ENCODE measurements at regions not wholly inside any gene's neighbourhood (a gene's known extent, or its start where the extent isn't known, plus 50 kb on each side); places are given as distances from the start of the nearest gene placed in this dataset.

GRCh38 chr7:94095316-94096009 lies 91.3 kb upstream of the BET1 start:
- CTCF ChIA-PET = interaction anchor here in 1 of 2 donors (0.6 to 0.7 kb wide), 2 partner anchors 17 to 18 kb away, joined by 3 read pairs; no protein-coding TSS in a partner anchor
- H3K27ac Mint-ChIP-seq = no peak overlapping the region
- POLR2A ChIA-PET = no interaction called here
- H3K4me3 Mint-ChIP-seq = no peak overlapping the region
- no peaks in the 10 kb centered on the region for H3K9me3 ChIP-seq
- no peaks in the 10 kb centered on the region for H3K36me3 ChIP-seq (ENCODE audit: control insufficient read depth in 2 of 2, extremely low read depth in 1 of 2, insufficient read depth in 1 of 2, low read length in 1 of 2)
- no peaks in the 10 kb centered on the region for H3K4me1 Mint-ChIP-seq
- ATAC-seq (replicated peaks in 1 of 4) (no peak), DNase-seq (no peak)
- H3K4me3 ChIP-seq (ENCODE audit: control insufficient read depth in 1 of 2, extremely low read depth in 1 of 2, low read length in 1 of 2) = no peak overlapping the region
- WGBS (ENCODE audit: insufficient coverage) = no CpG with 5 or more reads among the region's 5 CpGs
- H3K27me3 Mint-ChIP-seq = peaks cover 16 to 19% of the 10 kb centered on the region in 2 donors
- no peaks in the 10 kb centered on the region for H3K36me3 Mint-ChIP-seq
- no peaks in the 10 kb centered on the region for H3K4me1 ChIP-seq (ENCODE audit: control insufficient read depth in 1 of 2, extremely low read depth in 1 of 2, insufficient read depth in 2 of 2, low read length in 2 of 2)
- H3K27ac ChIP-seq (ENCODE audit: low read length) = no peak overlapping the region
- H3K9me3 Mint-ChIP-seq = no peaks in the 10 kb centered on the region
- H3K27me3 ChIP-seq (replicated peaks in 1 of 2; ENCODE audit: control insufficient read depth in 2 of 2, extremely low read depth in 1 of 2, insufficient read depth in 2 of 2, low read length in 1 of 2) = peaks cover 0 to 2% of the 10 kb centered on the region in 2 experiments

GRCh38 chr7:94099679-94100078 lies 95.5 kb upstream of the BET1 start:
- peaks cover 3 to 15% of the 10 kb centered on the region in 2 donors for H3K27me3 Mint-ChIP-seq
- no peak for DNase-seq
- H3K36me3 Mint-ChIP-seq = no peaks in the 10 kb centered on the region
- no peak overlapping the region for H3K27ac Mint-ChIP-seq
- H3K27me3 ChIP-seq (replicated peaks in 1 of 2; ENCODE audit: control insufficient read depth in 2 of 2, extremely low read depth in 1 of 2, insufficient read depth in 2 of 2, low read length in 1 of 2) = peaks cover 0 to 4% of the 10 kb centered on the region in 2 experiments
- ATAC-seq (replicated peaks in 1 of 4) = no peak
- no peak overlapping the region for H3K27ac ChIP-seq (ENCODE audit: low read length)
- no peak overlapping the region for H3K4me3 ChIP-seq (ENCODE audit: control insufficient read depth in 1 of 2, extremely low read depth in 1 of 2, low read length in 1 of 2)
- POLR2A ChIA-PET = no interaction called here
- H3K9me3 Mint-ChIP-seq = peaks cover 0 to 2% (median 0%) of the 10 kb centered on the region in 3 donors
- CTCF ChIA-PET = interaction anchor here (0.5 to 0.7 kb wide), 3 partner anchors 17 to 557 kb away, joined by 3 to 4 read pairs (median 3); no protein-coding TSS in a partner anchor
- no peak overlapping the region for H3K4me3 Mint-ChIP-seq
- no peaks in the 10 kb centered on the region for H3K9me3 ChIP-seq
- no peaks in the 10 kb centered on the region for H3K4me1 Mint-ChIP-seq
- H3K36me3 ChIP-seq (ENCODE audit: control insufficient read depth in 2 of 2, extremely low read depth in 1 of 2, insufficient read depth in 1 of 2, low read length in 1 of 2) = no peaks in the 10 kb centered on the region
- no CpG with 5 or more reads among the region's 1 CpG for WGBS (ENCODE audit: insufficient coverage)
- no peaks in the 10 kb centered on the region for H3K4me1 ChIP-seq (ENCODE audit: control insufficient read depth in 1 of 2, extremely low read depth in 1 of 2, insufficient read depth in 2 of 2, low read length in 2 of 2)

DNA sequence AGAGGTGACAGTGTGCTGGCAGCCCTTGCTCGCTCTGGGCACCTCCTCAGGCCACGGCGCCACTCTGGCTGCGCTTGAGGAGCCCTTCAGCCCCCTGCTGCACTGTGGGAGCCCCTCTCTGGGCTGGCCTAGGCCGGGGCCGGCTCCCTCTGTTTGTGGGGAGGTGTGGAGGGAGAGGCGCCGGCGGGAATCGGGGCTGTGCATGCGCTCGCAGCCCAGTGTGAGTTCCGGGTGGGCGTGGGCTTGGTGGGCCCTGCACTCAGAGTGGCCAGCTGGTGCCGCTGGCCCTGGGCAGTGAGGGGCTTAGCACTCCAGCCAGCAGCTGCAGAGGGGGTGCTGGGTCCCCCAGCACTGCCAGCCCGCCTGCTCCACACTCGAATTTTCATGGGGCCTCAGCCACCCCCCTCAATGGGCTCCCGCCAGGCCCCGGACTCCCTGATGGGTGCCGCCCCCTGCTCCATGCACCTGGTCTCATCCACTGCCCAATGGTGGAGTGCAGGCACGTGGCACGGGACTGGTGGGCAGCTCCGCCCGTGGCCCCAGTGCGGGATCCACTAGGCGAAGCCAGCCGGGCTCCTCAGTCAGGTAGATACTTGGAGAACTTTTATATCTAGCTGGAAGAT lies 96.7 kb upstream of the BET1 start:
- ATAC-seq (replicated peaks in 1 of 4) (no peak), DNase-seq (no peak)
- CTCF ChIA-PET = no interaction called here
- Mint-ChIP-seq H3K4me3 (no peak overlapping the region), H3K27ac (no peak overlapping the region), H3K36me3 (no peaks in the 10 kb centered on the region), H3K27me3 (peaks cover 0 to 11% of the 10 kb centered on the region in 2 donors), H3K4me1 (no peaks in the 10 kb centered on the region), H3K9me3 (peaks cover 0 to 2% (median 0%) of the 10 kb centered on the region in 3 donors)
- no peak overlapping the region for H3K4me3 ChIP-seq (ENCODE audit: control insufficient read depth in 1 of 2, extremely low read depth in 1 of 2, low read length in 1 of 2)
- H3K9me3 ChIP-seq = no peaks in the 10 kb centered on the region
- POLR2A ChIA-PET = no interaction called here
- H3K27ac ChIP-seq (ENCODE audit: low read length) = no peak overlapping the region
- H3K4me1 ChIP-seq (ENCODE audit: control insufficient read depth in 1 of 2, extremely low read depth in 1 of 2, insufficient read depth in 2 of 2, low read length in 2 of 2) = no peaks in the 10 kb centered on the region
- 89% methylated on average over 17 of the region's 27 CpGs for WGBS (ENCODE audit: insufficient coverage)
- peaks cover 0 to 4% of the 10 kb centered on the region in 2 experiments for H3K27me3 ChIP-seq (replicated peaks in 1 of 2; ENCODE audit: control insufficient read depth in 2 of 2, extremely low read depth in 1 of 2, insufficient read depth in 2 of 2, low read length in 1 of 2)
- no peaks in the 10 kb centered on the region for H3K36me3 ChIP-seq (ENCODE audit: control insufficient read depth in 2 of 2, extremely low read depth in 1 of 2, insufficient read depth in 1 of 2, low read length in 1 of 2)

DNA sequence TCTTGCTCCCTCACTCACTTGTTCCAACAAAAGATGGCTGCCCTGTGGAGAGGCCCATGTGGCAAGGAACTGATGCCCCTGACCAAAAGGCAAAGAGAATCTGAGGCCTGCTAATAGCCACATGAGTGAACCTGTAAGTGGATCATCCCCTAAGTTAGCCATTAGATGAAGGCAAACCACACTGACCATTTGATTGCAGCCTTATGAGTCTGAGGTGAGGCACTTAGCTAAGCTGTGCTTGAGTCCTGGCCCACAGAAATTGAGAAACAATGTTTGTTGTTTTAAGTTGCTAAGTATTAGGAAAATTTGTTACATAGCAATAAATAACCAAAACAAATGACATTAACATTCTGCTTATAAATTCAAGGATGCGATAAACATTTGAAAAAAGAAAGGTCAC lies 100.1 kb upstream of the BET1 start:
- H3K4me3 Mint-ChIP-seq = no peak overlapping the region
- POLR2A ChIA-PET = no interaction called here
- Histone ChIP-seq H3K36me3 (ENCODE audit: control insufficient read depth in 2 of 2, extremely low read depth in 1 of 2, insufficient read depth in 1 of 2, low read length in 1 of 2) (no peaks in the 10 kb centered on the region), H3K27me3 (replicated peaks in 1 of 2; ENCODE audit: control insufficient read depth in 2 of 2, extremely low read depth in 1 of 2, insufficient read depth in 2 of 2, low read length in 1 of 2) (peaks cover 0 to 2% of the 10 kb centered on the region in 2 experiments), H3K4me3 (ENCODE audit: control insufficient read depth in 1 of 2, extremely low read depth in 1 of 2, low read length in 1 of 2) (no peak overlapping the region), H3K4me1 (ENCODE audit: control insufficient read depth in 1 of 2, extremely low read depth in 1 of 2, insufficient read depth in 2 of 2, low read length in 2 of 2) (no peaks in the 10 kb centered on the region), H3K27ac (ENCODE audit: low read length) (no peak overlapping the region), H3K9me3 (no peaks in the 10 kb centered on the region)
- peaks cover 0 to 5% of the 10 kb centered on the region in 2 donors for H3K27me3 Mint-ChIP-seq
- CTCF ChIA-PET = interaction anchor here in 1 of 2 donors (0.5 kb wide), 1 partner anchor 744 kb away, joined by 3 read pairs; no protein-coding TSS in a partner anchor
- H3K36me3 Mint-ChIP-seq = no peaks in the 10 kb centered on the region
- DNase-seq (no peak), ATAC-seq (replicated peaks in 1 of 4) (no peak)
- no peaks in the 10 kb centered on the region for H3K4me1 Mint-ChIP-seq
- no CpG with 5 or more reads among the region's 1 CpG for WGBS (ENCODE audit: insufficient coverage)
- no peak overlapping the region for H3K27ac Mint-ChIP-seq
- H3K9me3 Mint-ChIP-seq = peaks cover 0 to 2% (median 0%) of the 10 kb centered on the region in 3 donors

DNA sequence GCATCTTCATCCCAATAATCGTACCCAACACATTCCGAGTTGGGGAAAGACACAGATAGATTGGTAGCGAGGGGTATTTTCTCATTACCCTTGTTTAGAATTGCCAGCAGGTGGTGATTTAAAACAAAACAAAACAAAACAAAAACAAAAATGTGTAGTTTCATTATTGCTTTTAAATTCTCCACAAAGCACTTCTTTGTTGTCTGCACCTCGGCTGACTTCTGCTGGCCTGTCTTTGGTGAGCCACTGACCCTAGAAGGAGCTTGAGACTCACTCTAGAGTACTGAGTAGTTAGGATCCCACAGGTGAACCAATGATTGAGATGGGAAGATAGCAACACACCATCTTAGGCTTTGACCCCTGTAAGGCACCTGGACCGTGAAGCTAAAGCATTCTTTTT lies 105.4 kb upstream of the BET1 start:
- whole genome bisulfite sequencing (ENCODE audit: insufficient coverage) = no CpG with 5 or more reads among the region's 5 CpGs
- ChIA-PET POLR2A (no interaction called here), CTCF (interaction anchor here (0.5 to 1.1 kb wide), 2 partner anchors 892 to 1443 kb away, joined by 3 to 4 read pairs; no protein-coding TSS in a partner anchor)
- H3K9me3 Mint-ChIP-seq = no peaks in the 10 kb centered on the region
- H3K27ac Mint-ChIP-seq = no peak overlapping the region
- no peaks in the 10 kb centered on the region for H3K4me1 ChIP-seq (ENCODE audit: control insufficient read depth in 1 of 2, extremely low read depth in 1 of 2, insufficient read depth in 2 of 2, low read length in 2 of 2)
- no peaks in the 10 kb centered on the region for H3K27me3 ChIP-seq (replicated peaks in 1 of 2; ENCODE audit: control insufficient read depth in 2 of 2, extremely low read depth in 1 of 2, insufficient read depth in 2 of 2, low read length in 1 of 2)
- no peaks in the 10 kb centered on the region for H3K9me3 ChIP-seq
- H3K4me1 Mint-ChIP-seq = no peaks in the 10 kb centered on the region
- no peak overlapping the region for H3K27ac ChIP-seq (ENCODE audit: low read length)
- no peaks in the 10 kb centered on the region for H3K36me3 Mint-ChIP-seq
- peaks cover 0 to 1% of the 10 kb centered on the region in 2 donors for H3K27me3 Mint-ChIP-seq
- H3K36me3 ChIP-seq (ENCODE audit: control insufficient read depth in 2 of 2, extremely low read depth in 1 of 2, insufficient read depth in 1 of 2, low read length in 1 of 2) = no peaks in the 10 kb centered on the region
- DNase-seq (no peak), ATAC-seq (replicated peaks in 1 of 4) (no peak)
- no peak overlapping the region for H3K4me3 Mint-ChIP-seq
- no peak overlapping the region for H3K4me3 ChIP-seq (ENCODE audit: control insufficient read depth in 1 of 2, extremely low read depth in 1 of 2, low read length in 1 of 2)

DNA sequence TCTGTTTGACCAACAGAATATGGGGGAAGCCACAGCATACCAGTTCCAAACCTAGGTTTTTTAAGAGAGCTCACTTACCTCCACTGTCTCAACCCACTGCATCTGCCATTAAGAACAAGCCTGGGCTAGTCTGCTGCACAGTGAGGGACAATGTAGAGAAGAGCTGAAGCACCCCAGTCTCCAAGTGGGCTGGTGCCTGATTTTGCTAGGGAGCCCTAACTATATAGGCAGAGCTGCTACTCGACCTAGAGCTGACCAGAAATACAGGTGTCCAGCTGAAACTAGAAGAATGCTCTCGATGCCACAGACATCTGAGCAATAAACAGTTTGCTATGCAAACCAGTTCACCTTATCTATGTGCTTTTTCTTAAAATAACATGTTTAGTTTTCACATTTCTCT lies 106.9 kb upstream of the BET1 start:
- Mint-ChIP-seq H3K4me1 (no peaks in the 10 kb centered on the region), H3K27me3 (peaks cover 0 to 1% of the 10 kb centered on the region in 2 donors), H3K27ac (no peak overlapping the region), H3K36me3 (no peaks in the 10 kb centered on the region), H3K4me3 (no peak overlapping the region), H3K9me3 (no peaks in the 10 kb centered on the region)
- no peaks in the 10 kb centered on the region for H3K4me1 ChIP-seq (ENCODE audit: control insufficient read depth in 1 of 2, extremely low read depth in 1 of 2, insufficient read depth in 2 of 2, low read length in 2 of 2)
- H3K27me3 ChIP-seq (replicated peaks in 1 of 2; ENCODE audit: control insufficient read depth in 2 of 2, extremely low read depth in 1 of 2, insufficient read depth in 2 of 2, low read length in 1 of 2) = no peaks in the 10 kb centered on the region
- WGBS (ENCODE audit: insufficient coverage) = 29% methylated on average over 1 of the region's 2 CpGs
- ATAC-seq (replicated peaks in 1 of 4) (no peak), DNase-seq (no peak)
- H3K9me3 ChIP-seq = no peaks in the 10 kb centered on the region
- no peaks in the 10 kb centered on the region for H3K36me3 ChIP-seq (ENCODE audit: control insufficient read depth in 2 of 2, extremely low read depth in 1 of 2, insufficient read depth in 1 of 2, low read length in 1 of 2)
- no peak overlapping the region for H3K4me3 ChIP-seq (ENCODE audit: control insufficient read depth in 1 of 2, extremely low read depth in 1 of 2, low read length in 1 of 2)
- ChIA-PET POLR2A (no interaction called here), CTCF (no interaction called here)
- no peak overlapping the region for H3K27ac ChIP-seq (ENCODE audit: low read length)
